Effector memory CD8-positive, alpha-beta T cell (primary cell): ENCODE measurements at regions not wholly inside any gene's neighbourhood (a gene's known extent, or its start where the extent isn't known, plus 50 kb on each side); places are given as distances from the start of the nearest gene placed in this dataset.
"Not testable (repeated sequence)": the region's sequence is repeated elsewhere in the genome, so short reads cannot be mapped to it uniquely, and the experiment has no call there.

Experiments used
- ATAC-seq: fragments of 150-1000 bp; cut with Tn5 transposase; replicated peaks from 2 replicates; pipeline ENCODE4 v1.10.0; 2021; ENCODE audit warnings: mild to moderate bottlenecking, moderate library complexity
- DNase-seq, 3 experiments: peaks; one replicate each; pipeline ENCODE4 v3.0.0; 2021
- H3K27ac Mint-ChIP-seq, 2 donors: one replicate each; pipeline ENCODE4 v1.8.0; 2022; ENCODE audit warnings: mild to moderate bottlenecking in 2 of 2, mixed read lengths in 2 of 2, moderate library complexity in 2 of 2
- H3K27me3 Mint-ChIP-seq, 2 donors: one replicate each; pipeline ENCODE4 v1.8.0; 2022; ENCODE audit warnings: mixed read lengths in 2 of 2
- H3K36me3 Mint-ChIP-seq: one replicate; pipeline ENCODE4 v1.8.0; 2022; ENCODE audit warnings: mild to moderate bottlenecking, moderate library complexity, mixed read lengths; ENCODE audit not compliant: insufficient read depth
- H3K4me1 Mint-ChIP-seq, 2 donors: one replicate each; pipeline ENCODE4 v1.8.0; 2022; ENCODE audit warnings: low read depth in 2 of 2, mixed read lengths in 2 of 2
- H3K4me3 Mint-ChIP-seq, 2 donors: one replicate each; pipeline ENCODE4 v1.8.0; 2022; ENCODE audit warnings: mild to moderate bottlenecking in 2 of 2, mixed read lengths in 2 of 2, moderate library complexity in 2 of 2
- H3K9me3 Mint-ChIP-seq, 2 donors: one replicate each; pipeline ENCODE4 v1.8.0; 2022; ENCODE audit warnings: mixed read lengths in 2 of 2

GRCh38 chr3:109853077-109853731, 515.9 kb upstream of the DPPA4 start:
- H3K9me3 Mint-ChIP-seq: peaks cover 5 to 14% of the 10 kb centered on the region in 2 donors
- DNase-seq: no peak
- H3K4me3 Mint-ChIP-seq: peak overlapping the region; percentile 58 to 60
- no peak for ATAC-seq
- no peak overlapping the region for H3K27ac Mint-ChIP-seq
- H3K4me1 Mint-ChIP-seq: peaks cover 9 to 17% of the 10 kb centered on the region in 2 donors
- no peaks in the 10 kb centered on the region for H3K36me3 Mint-ChIP-seq
- H3K27me3 Mint-ChIP-seq: no peaks in the 10 kb centered on the region

DNA sequence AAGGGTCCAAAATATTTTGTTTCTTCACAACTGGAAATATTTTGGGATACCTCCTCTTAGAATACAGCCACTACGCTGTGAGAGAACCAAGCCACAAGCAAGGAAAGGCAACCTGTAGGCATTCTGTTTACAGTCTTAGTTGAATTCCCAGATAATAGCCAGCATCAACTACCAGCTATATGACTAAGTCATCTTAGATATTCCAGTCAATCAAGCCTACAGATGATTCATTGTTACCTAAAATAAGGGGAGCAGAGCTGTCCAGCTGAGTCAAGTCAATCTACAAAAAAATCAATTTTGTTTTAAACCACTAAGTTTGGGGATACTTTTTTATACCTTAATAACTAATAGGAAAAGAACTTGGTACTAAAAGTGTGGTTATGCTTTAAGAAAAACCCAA, 526.4 kb upstream of the DPPA4 start:
- H3K4me1 Mint-ChIP-seq: peaks cover 4 to 8% of the 10 kb centered on the region in 2 donors
- no peaks in the 10 kb centered on the region for H3K36me3 Mint-ChIP-seq
- H3K4me3 Mint-ChIP-seq: no peak overlapping the region
- ATAC-seq (no peak), DNase-seq (no peak)
- no peaks in the 10 kb centered on the region for H3K9me3 Mint-ChIP-seq
- no peaks in the 10 kb centered on the region for H3K27me3 Mint-ChIP-seq
- H3K27ac Mint-ChIP-seq: peak overlapping the region in 1 of 2 donors; percentile 16

GRCh38 chr3:109864452-109864851, 527.1 kb upstream of the DPPA4 start:
- ATAC-seq (no peak), DNase-seq (no peak)
- Mint-ChIP-seq H3K27ac (no peak overlapping the region), H3K27me3 (no peaks in the 10 kb centered on the region), H3K4me1 (peaks cover 4 to 8% of the 10 kb centered on the region in 2 donors), H3K36me3 (no peaks in the 10 kb centered on the region), H3K4me3 (no peak overlapping the region), H3K9me3 (no peaks in the 10 kb centered on the region)

- ATAC-seq (no peak), DNase-seq (no peak)
- H3K27me3 Mint-ChIP-seq: no peaks in the 10 kb centered on the region
- H3K4me3 Mint-ChIP-seq: no peak overlapping the region
- no peak overlapping the region for H3K27ac Mint-ChIP-seq
- no peaks in the 10 kb centered on the region for H3K9me3 Mint-ChIP-seq
- H3K4me1 Mint-ChIP-seq: no peaks in the 10 kb centered on the region
- H3K36me3 Mint-ChIP-seq: no peaks in the 10 kb centered on the region
Observed at GRCh38 chr3:109869586-109869985, 532.2 kb upstream of the DPPA4 start.

DNA sequence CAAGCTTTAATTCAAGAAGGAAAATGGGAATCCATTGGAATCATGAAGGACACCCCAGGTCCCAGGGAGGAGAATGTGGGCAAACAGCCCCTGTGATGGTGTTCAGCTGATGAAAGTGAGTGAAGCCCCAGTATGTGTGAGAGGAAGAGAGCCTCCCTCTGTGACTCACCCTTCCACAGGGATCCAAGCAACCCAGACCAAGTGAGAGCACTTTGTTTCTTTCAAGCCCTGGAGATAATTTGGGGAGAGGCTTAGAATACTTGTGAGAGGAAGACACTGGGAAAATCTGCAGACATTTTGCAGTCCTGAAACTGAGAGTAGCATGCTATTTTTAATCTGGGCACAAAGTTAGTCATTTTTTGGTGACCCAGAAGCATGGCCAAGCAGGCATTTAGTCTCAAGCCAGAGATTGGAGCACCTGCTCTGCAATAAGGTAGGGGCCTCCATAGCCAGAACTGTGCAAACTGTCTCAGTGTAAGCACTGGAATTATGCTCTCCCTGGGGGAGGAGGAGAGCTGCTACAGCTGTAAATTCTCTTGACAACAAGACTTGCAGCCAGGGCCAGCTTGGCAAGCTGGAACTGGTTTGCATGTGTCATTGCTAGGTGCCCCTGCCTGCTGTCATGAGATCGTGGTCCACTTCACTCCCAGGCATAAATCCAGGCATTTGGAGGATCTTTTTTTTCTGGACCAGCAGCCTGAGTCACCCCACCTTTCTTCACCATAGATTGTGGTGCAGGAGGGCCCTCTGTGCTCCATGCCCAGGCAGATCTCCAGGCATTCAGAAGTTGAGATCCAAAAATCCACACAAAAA, 537.8 kb upstream of the DPPA4 start:
- Mint-ChIP-seq H3K4me1 (no peaks in the 10 kb centered on the region), H3K27ac (no peak overlapping the region), H3K4me3 (no peak overlapping the region), H3K36me3 (no peaks in the 10 kb centered on the region), H3K27me3 (no peaks in the 10 kb centered on the region), H3K9me3 (no peaks in the 10 kb centered on the region)
- ATAC-seq (no peak), DNase-seq (no peak)

DNA sequence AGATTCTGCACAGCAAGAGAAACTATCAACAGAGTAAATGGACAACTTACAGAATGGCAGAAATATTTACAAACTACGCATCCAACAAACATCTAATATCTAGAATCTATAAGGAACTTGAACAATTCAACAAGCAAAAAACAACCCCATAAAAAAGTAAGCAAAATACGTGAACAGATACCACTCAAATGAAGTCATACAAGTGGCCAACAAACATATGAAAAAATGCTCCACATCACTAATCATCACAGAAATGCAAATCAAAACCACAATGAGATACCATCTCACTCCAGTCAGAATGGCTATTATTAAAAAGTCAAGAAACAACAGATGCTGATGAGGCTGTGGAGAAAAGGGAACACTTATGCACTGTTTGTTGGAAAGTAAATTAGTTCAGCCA, 540.3 kb upstream of the DPPA4 start:
- not testable (repeated sequence) for H3K4me3 Mint-ChIP-seq, ATAC-seq, H3K27ac Mint-ChIP-seq, H3K27me3 Mint-ChIP-seq, H3K4me1 Mint-ChIP-seq, DNase-seq, H3K36me3 Mint-ChIP-seq, H3K9me3 Mint-ChIP-seq

- no peaks in the 10 kb centered on the region for H3K4me1 Mint-ChIP-seq
- DNase-seq: no peak
- no peaks in the 10 kb centered on the region for H3K36me3 Mint-ChIP-seq
- no peak overlapping the region for H3K27ac Mint-ChIP-seq
- H3K4me3 Mint-ChIP-seq: no peak overlapping the region
- peaks cover 0 to 2% of the 10 kb centered on the region in 2 donors for H3K9me3 Mint-ChIP-seq
- ATAC-seq: no peak
- no peaks in the 10 kb centered on the region for H3K27me3 Mint-ChIP-seq
Observed at GRCh38 chr3:109882144-109882543, 544.8 kb upstream of the DPPA4 start.

DNA sequence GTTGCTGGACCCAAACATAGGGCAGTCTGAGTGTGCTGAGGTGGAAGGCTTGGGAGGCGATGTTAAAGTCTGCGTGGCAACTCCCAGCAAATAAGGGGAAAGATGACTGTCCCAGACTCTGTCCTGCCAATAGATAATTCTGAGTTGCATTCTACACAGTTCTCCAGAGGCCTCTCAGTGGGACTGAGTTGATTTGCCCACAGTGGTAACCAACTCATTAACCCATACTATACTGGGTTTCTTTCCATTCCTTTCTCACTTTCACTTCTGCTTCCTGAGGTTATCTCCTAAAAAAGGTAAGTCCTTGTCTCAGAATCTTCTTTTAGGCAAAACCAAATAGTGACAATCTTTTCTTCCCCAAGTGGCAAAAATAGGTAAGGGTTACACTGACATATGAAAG, 549.9 kb upstream of the DPPA4 start:
- Mint-ChIP-seq H3K36me3 (no peaks in the 10 kb centered on the region), H3K4me1 (no peaks in the 10 kb centered on the region), H3K9me3 (peaks cover 0 to 2% of the 10 kb centered on the region in 2 donors), H3K27ac (no peak overlapping the region), H3K4me3 (no peak overlapping the region), H3K27me3 (no peaks in the 10 kb centered on the region)
- DNase-seq (no peak), ATAC-seq (no peak)

DNA sequence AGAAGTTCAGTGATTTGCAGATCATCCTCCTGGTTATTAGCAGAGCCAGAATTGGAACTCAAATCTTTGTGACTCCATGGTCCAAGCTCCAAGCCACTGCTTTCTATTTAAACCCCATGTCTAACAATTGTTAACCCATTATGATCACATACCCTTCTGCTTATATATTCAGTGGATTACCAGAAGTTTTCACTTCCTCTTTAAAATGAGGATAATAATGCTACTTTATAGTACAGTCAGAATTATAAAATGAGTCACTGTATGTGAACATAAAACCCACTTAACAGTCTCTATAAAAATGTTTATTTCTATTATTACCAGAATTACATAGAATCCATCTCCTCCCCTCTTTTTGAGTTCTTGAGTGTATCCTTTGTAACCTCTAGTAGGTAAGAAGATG, 550.7 kb upstream of the DPPA4 start:
- Mint-ChIP-seq H3K27ac (no peak overlapping the region), H3K4me3 (no peak overlapping the region), H3K36me3 (no peaks in the 10 kb centered on the region), H3K27me3 (no peaks in the 10 kb centered on the region), H3K9me3 (peaks cover 0 to 2% of the 10 kb centered on the region in 2 donors), H3K4me1 (no peaks in the 10 kb centered on the region)
- no peak for ATAC-seq
- no peak for DNase-seq

GRCh38 chr3:109897734-109898133, 560.4 kb upstream of the DPPA4 start:
- DNase-seq: no peak
- Mint-ChIP-seq H3K4me3 (no peak overlapping the region), H3K27me3 (no peaks in the 10 kb centered on the region), H3K4me1 (peaks cover 7 to 10% of the 10 kb centered on the region in 2 donors), H3K27ac (no peak overlapping the region), H3K9me3 (no peaks in the 10 kb centered on the region), H3K36me3 (no peaks in the 10 kb centered on the region)
- ATAC-seq: no peak

- H3K27ac Mint-ChIP-seq: peak overlapping the region in 1 of 2 donors; percentile 11
- no peak overlapping the region for H3K4me3 Mint-ChIP-seq
- H3K27me3 Mint-ChIP-seq: no peaks in the 10 kb centered on the region
Observed at GRCh38 chr3:109899925-109900324, 562.6 kb upstream of the DPPA4 start.

GRCh38 chr3:109900783-109901182, 563.4 kb upstream of the DPPA4 start:
- no peaks in the 10 kb centered on the region for H3K9me3 Mint-ChIP-seq
- no peaks in the 10 kb centered on the region for H3K36me3 Mint-ChIP-seq
- peak overlapping the region in 1 of 2 donors; percentile 11 for H3K27ac Mint-ChIP-seq
- H3K27me3 Mint-ChIP-seq: no peaks in the 10 kb centered on the region
- H3K4me1 Mint-ChIP-seq: peaks cover 7 to 10% of the 10 kb centered on the region in 2 donors
- no peak for ATAC-seq
- H3K4me3 Mint-ChIP-seq: no peak overlapping the region
- DNase-seq: no peak

More at GRCh38 chr3:109899925-109900324, 562.6 kb upstream of the DPPA4 start:
- ATAC-seq (no peak), DNase-seq (no peak)
- peaks cover 7 to 10% of the 10 kb centered on the region in 2 donors for H3K4me1 Mint-ChIP-seq
- no peaks in the 10 kb centered on the region for H3K9me3 Mint-ChIP-seq
- H3K36me3 Mint-ChIP-seq: no peaks in the 10 kb centered on the region

DNA sequence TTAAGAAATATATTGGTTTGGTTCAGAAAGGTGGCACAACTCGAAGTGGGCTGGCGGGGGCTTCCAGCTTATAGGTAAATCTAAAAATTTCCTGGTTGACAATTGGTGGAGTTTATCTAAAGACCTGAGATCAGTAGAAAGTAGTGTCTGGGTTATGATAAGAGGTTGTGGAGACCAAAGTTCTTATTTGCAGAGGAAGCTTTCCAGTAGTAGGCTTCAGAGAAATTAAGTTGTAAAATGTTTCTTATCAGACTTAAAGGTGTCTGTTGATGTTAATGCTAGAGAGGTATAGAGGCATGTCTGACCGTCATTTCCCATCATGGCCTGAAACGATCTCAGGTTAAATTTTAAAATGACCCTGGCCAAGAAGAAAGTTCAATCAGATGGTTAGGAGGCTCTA, 565.2 kb upstream of the DPPA4 start:
- DNase-seq: no peak
- Mint-ChIP-seq H3K36me3 (no peaks in the 10 kb centered on the region), H3K4me1 (peaks cover 7 to 10% of the 10 kb centered on the region in 2 donors), H3K9me3 (peaks cover 0 to 9% of the 10 kb centered on the region in 2 donors), H3K4me3 (no peak overlapping the region), H3K27me3 (no peaks in the 10 kb centered on the region), H3K27ac (no peak overlapping the region)
- ATAC-seq: no peak

- DNase-seq: no peak
- no peak for ATAC-seq
- Mint-ChIP-seq H3K27ac (no peak overlapping the region), H3K4me3 (no peak overlapping the region), H3K27me3 (no peaks in the 10 kb centered on the region), H3K4me1 (peaks cover 7 to 10% of the 10 kb centered on the region in 2 donors), H3K36me3 (no peaks in the 10 kb centered on the region), H3K9me3 (peaks cover 0 to 9% of the 10 kb centered on the region in 2 donors)
Observed at GRCh38 chr3:109903100-109903499, 565.8 kb upstream of the DPPA4 start.
